Stimulated activated CD4-positive, alpha-beta T cell treated with anti-CD3 and anti-CD28 coated beads, Interleukin-12 subunit alpha, Interleukin-12 subunit beta, amount 100 ng/mL, for 48 hours (primary cell): ENCODE measurements at regions not wholly inside any gene's neighbourhood (a gene's known extent, or its start where the extent isn't known, plus 50 kb on each side); places are given as distances from the start of the nearest gene placed in this dataset.

Source experiments
- DNase-seq, 3 donors: peaks; one replicate each; pipeline ENCODE4 v3.0.0-alpha.2; 2020; ENCODE audit warnings: low read depth in 2 of 3, low spot score in 1 of 3

- no peak for DNase-seq
Measured at GRCh38 chr10:117635826-117636225, 93.3 kb downstream of the EMX2 start.

- DNase-seq = no peak
Measured at GRCh38 chr10:117638200-117638599, 95.7 kb downstream of the EMX2 start.

GRCh38 chr10:117638664-117639200 lies 96.2 kb downstream of the EMX2 start:
- no peak for DNase-seq

- no peak for DNase-seq
Measured at GRCh38 chr10:117640406-117640805, 97.9 kb downstream of the EMX2 start.

GRCh38 chr10:117646718-117647117 lies 104.2 kb downstream of the EMX2 start:
- no peak for DNase-seq

GRCh38 chr10:117647306-117647705 lies 104.8 kb downstream of the EMX2 start:
- no peak for DNase-seq

GRCh38 chr10:117651121-117651520 lies 108.6 kb downstream of the EMX2 start:
- no peak for DNase-seq

- DNase-seq = no peak
Measured at GRCh38 chr10:117652228-117653169, 110.0 kb downstream of the EMX2 start.

GRCh38 chr10:117653170-117653515 lies 110.6 kb downstream of the EMX2 start:
- peak; percentile 25 to 35 (median 33) for DNase-seq

- DNase-seq = no peak
Measured at GRCh38 chr10:117654105-117654504, 111.6 kb downstream of the EMX2 start.

- no peak for DNase-seq
Measured at GRCh38 chr10:117656385-117657367, 114.1 kb downstream of the EMX2 start.

- DNase-seq = no peak
Measured at GRCh38 chr10:117661316-117661715, 118.8 kb downstream of the EMX2 start.

GRCh38 chr10:117662126-117662525 lies 119.6 kb downstream of the EMX2 start:
- DNase-seq = no peak

GRCh38 chr10:117662751-117663540 lies 120.4 kb downstream of the EMX2 start:
- DNase-seq = no peak

- peak in 1 of 3 donors; percentile 17 for DNase-seq
Measured at GRCh38 chr10:117663750-117664149, 121.2 kb downstream of the EMX2 start.

- DNase-seq = no peak
Measured at GRCh38 chr10:117664288-117664687, 121.7 kb downstream of the EMX2 start.

- no peak for DNase-seq
Measured at GRCh38 chr10:117666166-117666565, 123.6 kb downstream of the EMX2 start.

- no peak for DNase-seq
Measured at GRCh38 chr10:117666965-117667364, 124.4 kb downstream of the EMX2 start.

GRCh38 chr10:117667831-117668230 lies 125.3 kb downstream of the EMX2 start:
- DNase-seq = no peak

- no peak for DNase-seq
Measured at GRCh38 chr10:117668327-117669008, 125.9 kb downstream of the EMX2 start.
